ENCODE measurements at regions not wholly inside any gene's neighbourhood (a gene's known extent, or its start where the extent isn't known, plus 50 kb on each side); places are given as distances from the start of the nearest gene placed in this dataset.

DNA sequence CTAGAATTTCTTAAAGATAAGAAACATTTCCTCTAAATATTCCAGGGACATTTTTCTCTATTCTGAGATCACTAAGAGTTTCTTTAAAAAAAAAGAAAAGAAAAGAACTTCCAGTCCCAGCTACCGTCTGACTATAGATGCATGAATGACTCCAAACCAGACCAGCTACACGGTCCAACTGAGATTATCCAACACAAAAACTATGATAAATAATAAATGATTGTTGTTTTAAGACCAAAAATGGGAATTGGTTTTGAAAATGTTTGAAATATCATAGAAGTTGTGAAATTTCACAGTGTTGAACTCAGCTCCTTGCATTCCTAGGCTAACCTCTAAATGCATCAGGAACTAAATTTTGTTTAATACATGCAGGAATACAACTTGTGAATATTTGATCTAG lies 1619.6 kb upstream of the LRRTM3 start:
- TF ChIP-seq POLR2A (IDR thresholded peaks at IDR 0.05; ENCODE audit: low read depth, low read length) (no peak), POLR2AphosphoS5 (IDR thresholded peaks at IDR 0.05; ENCODE audit: low read depth, low read length) (no peak)

All from GM12892 (cell line).